Ishikawa (cell line): ENCODE measurements at regions not wholly inside any gene's neighbourhood (a gene's known extent, or its start where the extent isn't known, plus 50 kb on each side); places are given as distances from the start of the nearest gene placed in this dataset.

Experiments used
- CREB1 ChIP-seq: IDR thresholded peaks from 2 replicates; pipeline ENCODE4 v1.6.1; 2012; ENCODE audit warnings: low read depth
- EP300 ChIP-seq: IDR thresholded peaks from 2 replicates; pipeline ENCODE4 v1.6.1; 2012; ENCODE audit warnings: borderline replicate concordance
- RAD21 ChIP-seq: IDR thresholded peaks from 2 replicates; pipeline ENCODE4 v1.6.1; 2012; ENCODE audit warnings: low read depth
- YY1 ChIP-seq: IDR thresholded peaks from 2 replicates; pipeline ENCODE4 v1.6.1; 2012; ENCODE audit warnings: low read depth
- TF ChIP-seq, protein P1 (sequence below): IDR thresholded peaks from 2 replicates; pipeline ENCODE4 v1.6.1; 2012

DNA sequence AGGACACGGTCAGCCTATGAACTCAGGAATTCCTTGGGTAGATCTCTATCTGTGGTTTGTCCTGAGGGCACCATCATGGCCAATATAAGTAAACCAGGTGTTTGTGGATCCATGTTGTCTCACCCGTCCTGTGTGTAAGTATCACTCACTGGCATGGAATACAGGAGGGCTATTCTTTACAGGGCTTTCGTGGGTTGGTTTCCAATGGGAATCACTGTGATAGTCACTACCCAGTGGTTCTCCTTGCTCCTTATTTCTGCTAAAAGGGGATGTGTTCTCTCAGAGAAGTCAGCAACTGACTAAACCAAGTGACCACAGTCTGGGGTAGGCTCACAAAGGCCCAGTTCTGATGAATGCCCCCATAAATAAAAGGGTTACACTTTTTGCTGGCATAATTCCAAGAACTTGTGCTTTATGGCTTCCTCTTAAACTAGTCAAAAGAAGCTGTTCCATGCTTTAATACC is 236.7 kb upstream of the JADE1 start:
- TF ChIP-seq, protein P1, sequence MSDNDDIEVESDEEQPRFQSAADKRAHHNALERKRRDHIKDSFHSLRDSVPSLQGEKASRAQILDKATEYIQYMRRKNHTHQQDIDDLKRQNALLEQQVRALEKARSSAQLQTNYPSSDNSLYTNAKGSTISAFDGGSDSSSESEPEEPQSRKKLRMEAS, result no peak
- no peak for TF ChIP-seq RAD21
- no peak for TF ChIP-seq YY1
- no peak for TF ChIP-seq CREB1
- no peak for TF ChIP-seq EP300
